Right lobe of liver (tissue), 4 donors: ENCODE measurements at regions not wholly inside any gene's neighbourhood (a gene's known extent, or its start where the extent isn't known, plus 50 kb on each side); places are given as distances from the start of the nearest gene placed in this dataset.

Experiments used
- POLR2A ChIP-seq: fragments of 450-650 bp; IDR thresholded peaks from one replicate; pipeline ENCODE4 v1.6.1; 2017; ENCODE audit warnings: antibody characterized with exemption, mild to moderate bottlenecking
- TF ChIP-seq, protein P1 (sequence below), 4 donors: fragments of 200-600 bp in 3 of 4; fragments of 450-650 bp in 1 of 4; IDR thresholded peaks; one replicate each; pipeline versions ENCODE4 v1.5.1 to v1.8.0; 2016 to 2022; ENCODE audit warnings: antibody characterized with exemption in 4 of 4, mild to moderate bottlenecking in 2 of 4
- donor health status: DM: no; HTN: no; CAD: no.
- donor health status: DM: no; HTN: no; CAD: no.
- donor health status: DM: no; HTN: yes; CAD: no.

DNA sequence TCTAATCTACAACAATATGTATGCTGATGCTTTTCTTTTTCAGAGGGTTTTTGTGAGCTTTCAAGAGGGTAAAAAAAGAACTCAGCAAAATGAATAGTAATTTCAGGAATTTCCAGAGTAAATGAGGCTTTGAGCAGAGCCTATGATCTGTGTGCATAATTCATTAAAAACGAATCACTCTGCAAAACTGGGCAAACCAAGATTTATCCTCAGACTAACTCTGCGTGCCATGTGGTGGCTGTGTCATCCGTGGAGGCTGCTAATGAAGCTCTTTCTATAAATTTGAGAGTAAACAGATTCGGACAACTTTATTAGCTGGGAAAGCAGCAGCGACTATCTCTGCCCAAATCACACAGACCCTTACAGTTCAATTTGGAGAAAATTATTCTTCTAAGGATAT lies 83.8 kb downstream of the FOXL1 start:
- no peak for TF ChIP-seq POLR2A
- TF ChIP-seq, protein P1, sequence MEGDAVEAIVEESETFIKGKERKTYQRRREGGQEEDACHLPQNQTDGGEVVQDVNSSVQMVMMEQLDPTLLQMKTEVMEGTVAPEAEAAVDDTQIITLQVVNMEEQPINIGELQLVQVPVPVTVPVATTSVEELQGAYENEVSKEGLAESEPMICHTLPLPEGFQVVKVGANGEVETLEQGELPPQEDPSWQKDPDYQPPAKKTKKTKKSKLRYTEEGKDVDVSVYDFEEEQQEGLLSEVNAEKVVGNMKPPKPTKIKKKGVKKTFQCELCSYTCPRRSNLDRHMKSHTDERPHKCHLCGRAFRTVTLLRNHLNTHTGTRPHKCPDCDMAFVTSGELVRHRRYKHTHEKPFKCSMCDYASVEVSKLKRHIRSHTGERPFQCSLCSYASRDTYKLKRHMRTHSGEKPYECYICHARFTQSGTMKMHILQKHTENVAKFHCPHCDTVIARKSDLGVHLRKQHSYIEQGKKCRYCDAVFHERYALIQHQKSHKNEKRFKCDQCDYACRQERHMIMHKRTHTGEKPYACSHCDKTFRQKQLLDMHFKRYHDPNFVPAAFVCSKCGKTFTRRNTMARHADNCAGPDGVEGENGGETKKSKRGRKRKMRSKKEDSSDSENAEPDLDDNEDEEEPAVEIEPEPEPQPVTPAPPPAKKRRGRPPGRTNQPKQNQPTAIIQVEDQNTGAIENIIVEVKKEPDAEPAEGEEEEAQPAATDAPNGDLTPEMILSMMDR (IDR thresholded peaks at IDR 0.05), result no peak
